Spleen (tissue), 7 donors: ENCODE measurements at regions not wholly inside any gene's neighbourhood (a gene's known extent, or its start where the extent isn't known, plus 50 kb on each side); places are given as distances from the start of the nearest gene placed in this dataset.

Source experiments
- CTCF ChIP-seq, 11 experiments: fragments of 200-600 bp in 7 of 11; fragments of 450-650 bp in 4 of 11; sonication (generic) in 4 of 11; IDR thresholded peaks in 8 of 11; conservative IDR thresholded peaks in 3 of 11; 1 replicate in 7 of 11; 2 replicates in 4 of 11; pipeline versions ENCODE4 v1.4.0 to v1.8.0; 2016 to 2021; ENCODE audit warnings: antibody characterized with exemption in 11 of 11, inconsistent platforms in 4 of 11, mild to moderate bottlenecking in 1 of 11
- POLR2AphosphoS5 ChIP-seq, 3 donors: sonication (generic); formaldehyde crosslinking; IDR thresholded peaks; one replicate each; pipeline ENCODE4 v1.5.1; 2017; ENCODE audit warnings: antibody characterized with exemption in 3 of 3
- donor health status: DM: no; HTN: no; CAD: no; lungs with moderate emphysema.
- donor health status: DM: no; HTN: no; CAD: no.
- donor health status: DM: no; HTN: no; CAD: no.

- no peak for TF ChIP-seq CTCF (IDR thresholded peaks at IDR 0.05 in 8 of 11, conservative IDR thresholded peaks at IDR 0.05 in 3 of 11)
- no peak for TF ChIP-seq POLR2AphosphoS5 (IDR thresholded peaks at IDR 0.05)
Measured at GRCh38 chr1:36567601-36568341, 85.1 kb upstream of the CSF3R start.
